Activated CD4-positive, alpha-beta T cell treated with anti-CD3 and anti-CD28 coated beads, Interleukin-2, amount 10 ng/mL, durations not matched to agents 24 days and 14 days (primary cell): ENCODE measurements at regions not wholly inside any gene's neighbourhood (a gene's known extent, or its start where the extent isn't known, plus 50 kb on each side); places are given as distances from the start of the nearest gene placed in this dataset.

Source experiments
- DNase-seq: peaks from one replicate; pipeline ENCODE4 v3.0.0; 2022
- H3K27ac Mint-ChIP-seq: one replicate; pipeline ENCODE4 v1.8.0; 2022; ENCODE audit warnings: mild to moderate bottlenecking, mixed read lengths
- H3K27me3 Mint-ChIP-seq: one replicate; pipeline ENCODE4 v1.8.0; 2022; ENCODE audit warnings: mixed read lengths
- H3K36me3 Mint-ChIP-seq: one replicate; pipeline ENCODE4 v1.8.0; 2022; ENCODE audit warnings: low read depth, mild to moderate bottlenecking, mixed read lengths
- H3K4me1 Mint-ChIP-seq: one replicate; pipeline ENCODE4 v1.8.0; 2021; ENCODE audit warnings: mixed read lengths
- H3K4me3 Mint-ChIP-seq: one replicate; pipeline ENCODE4 v1.8.0; 2022; ENCODE audit warnings: mild to moderate bottlenecking, moderate library complexity, mixed read lengths
- H3K9me3 Mint-ChIP-seq: one replicate; pipeline ENCODE4 v1.8.0; 2021; ENCODE audit warnings: mixed read lengths
- intact Hi-C: fragments of 100-400 bp; cut with micrococcal nuclease; formaldehyde crosslinking; loops from one replicate; pipeline ENCODE4 v1.15.1; 2023

GRCh38 chr12:85630851-85631250 is 205.4 kb downstream of the RASSF9 start:
- Mint-ChIP-seq H3K27me3 (no peaks in the 10 kb centered on the region), H3K4me3 (no peak overlapping the region), H3K9me3 (peaks cover 3% of the 10 kb centered on the region), H3K27ac (no peak overlapping the region), H3K36me3 (no peaks in the 10 kb centered on the region), H3K4me1 (no peaks in the 10 kb centered on the region)
- no peak for DNase-seq
- intact Hi-C loops, result no loop called here

GRCh38 chr12:85632390-85632789 is 203.8 kb downstream of the RASSF9 start:
- H3K36me3 Mint-ChIP-seq, result no peaks in the 10 kb centered on the region
- no peak overlapping the region for H3K4me3 Mint-ChIP-seq
- no peaks in the 10 kb centered on the region for H3K27me3 Mint-ChIP-seq
- H3K27ac Mint-ChIP-seq, result no peak overlapping the region
- intact Hi-C loops, result no loop called here
- H3K9me3 Mint-ChIP-seq, result peaks cover 3% of the 10 kb centered on the region
- H3K4me1 Mint-ChIP-seq, result no peaks in the 10 kb centered on the region
- DNase-seq, result no peak

- H3K4me1 Mint-ChIP-seq, result no peaks in the 10 kb centered on the region
- intact Hi-C loops, result no loop called here
- DNase-seq, result no peak
- H3K4me3 Mint-ChIP-seq, result no peak overlapping the region
- H3K36me3 Mint-ChIP-seq, result no peaks in the 10 kb centered on the region
- H3K27me3 Mint-ChIP-seq, result no peaks in the 10 kb centered on the region
- no peak overlapping the region for H3K27ac Mint-ChIP-seq
- peaks cover 2% of the 10 kb centered on the region for H3K9me3 Mint-ChIP-seq
These were observed 202.7 kb downstream of the RASSF9 start for GRCh38 chr12:85633491-85633890.

GRCh38 chr12:85639834-85640233 is 196.4 kb downstream of the RASSF9 start:
- Mint-ChIP-seq H3K36me3 (no peaks in the 10 kb centered on the region), H3K27me3 (no peaks in the 10 kb centered on the region), H3K4me3 (no peak overlapping the region), H3K4me1 (no peaks in the 10 kb centered on the region), H3K9me3 (no peaks in the 10 kb centered on the region), H3K27ac (no peak overlapping the region)
- intact Hi-C loops, result no loop called here
- no peak for DNase-seq

- DNase-seq, result no peak
- Mint-ChIP-seq H3K4me1 (no peaks in the 10 kb centered on the region), H3K27me3 (no peaks in the 10 kb centered on the region), H3K4me3 (no peak overlapping the region), H3K27ac (no peak overlapping the region), H3K9me3 (no peaks in the 10 kb centered on the region), H3K36me3 (no peaks in the 10 kb centered on the region)
- intact Hi-C loops, result no loop called here
These were observed 194.4 kb downstream of the RASSF9 start for GRCh38 chr12:85641796-85642195.

- Mint-ChIP-seq H3K9me3 (no peaks in the 10 kb centered on the region), H3K36me3 (no peaks in the 10 kb centered on the region), H3K27me3 (no peaks in the 10 kb centered on the region), H3K4me1 (no peaks in the 10 kb centered on the region), H3K4me3 (no peak overlapping the region), H3K27ac (no peak overlapping the region)
- no peak for DNase-seq
- intact Hi-C loops, result no loop called here
These were observed 193.9 kb downstream of the RASSF9 start for GRCh38 chr12:85642288-85642687.

- H3K36me3 Mint-ChIP-seq, result no peaks in the 10 kb centered on the region
- no peaks in the 10 kb centered on the region for H3K4me1 Mint-ChIP-seq
- no peak overlapping the region for H3K27ac Mint-ChIP-seq
- no peak for DNase-seq
- no peaks in the 10 kb centered on the region for H3K27me3 Mint-ChIP-seq
- intact Hi-C loops, result no loop called here
- no peak overlapping the region for H3K4me3 Mint-ChIP-seq
- H3K9me3 Mint-ChIP-seq, result no peaks in the 10 kb centered on the region
These were observed 193.4 kb downstream of the RASSF9 start for GRCh38 chr12:85642808-85643207.

GRCh38 chr12:85644508-85644907 is 191.7 kb downstream of the RASSF9 start:
- Mint-ChIP-seq H3K36me3 (no peaks in the 10 kb centered on the region), H3K9me3 (no peaks in the 10 kb centered on the region), H3K27ac (no peak overlapping the region), H3K4me3 (no peak overlapping the region), H3K27me3 (no peaks in the 10 kb centered on the region), H3K4me1 (no peaks in the 10 kb centered on the region)
- no peak for DNase-seq
- intact Hi-C loops, result no loop called here

- H3K27ac Mint-ChIP-seq, result no peak overlapping the region
- DNase-seq, result no peak
- no peaks in the 10 kb centered on the region for H3K4me1 Mint-ChIP-seq
- H3K27me3 Mint-ChIP-seq, result no peaks in the 10 kb centered on the region
- no peak overlapping the region for H3K4me3 Mint-ChIP-seq
- intact Hi-C loops, result no loop called here
- H3K36me3 Mint-ChIP-seq, result no peaks in the 10 kb centered on the region
- peaks cover 13% of the 10 kb centered on the region for H3K9me3 Mint-ChIP-seq
These were observed 182.3 kb downstream of the RASSF9 start for GRCh38 chr12:85653731-85654455.

GRCh38 chr12:85654456-85654840 is 181.8 kb downstream of the RASSF9 start:
- no peaks in the 10 kb centered on the region for H3K36me3 Mint-ChIP-seq
- no peaks in the 10 kb centered on the region for H3K27me3 Mint-ChIP-seq
- H3K9me3 Mint-ChIP-seq, result peaks cover 13% of the 10 kb centered on the region
- H3K27ac Mint-ChIP-seq, result no peak overlapping the region
- H3K4me1 Mint-ChIP-seq, result no peaks in the 10 kb centered on the region
- H3K4me3 Mint-ChIP-seq, result no peak overlapping the region
- intact Hi-C loops, result no loop called here
- no peak for DNase-seq

- intact Hi-C loops, result no loop called here
- H3K36me3 Mint-ChIP-seq, result no peaks in the 10 kb centered on the region
- H3K27me3 Mint-ChIP-seq, result no peaks in the 10 kb centered on the region
- no peak overlapping the region for H3K27ac Mint-ChIP-seq
- DNase-seq, result no peak
- H3K4me3 Mint-ChIP-seq, result no peak overlapping the region
- H3K4me1 Mint-ChIP-seq, result no peaks in the 10 kb centered on the region
- peaks cover 13% of the 10 kb centered on the region for H3K9me3 Mint-ChIP-seq
These were observed 179.6 kb downstream of the RASSF9 start for GRCh38 chr12:85656561-85656960.

GRCh38 chr12:85657251-85657650 is 179.0 kb downstream of the RASSF9 start:
- Mint-ChIP-seq H3K27ac (no peak overlapping the region), H3K9me3 (peaks cover 13% of the 10 kb centered on the region), H3K27me3 (no peaks in the 10 kb centered on the region), H3K4me3 (no peak overlapping the region), H3K36me3 (no peaks in the 10 kb centered on the region), H3K4me1 (no peaks in the 10 kb centered on the region)
- intact Hi-C loops, result no loop called here
- DNase-seq, result no peak

- intact Hi-C loops, result no loop called here
- Mint-ChIP-seq H3K4me3 (no peak overlapping the region), H3K4me1 (no peaks in the 10 kb centered on the region), H3K27me3 (no peaks in the 10 kb centered on the region), H3K36me3 (no peaks in the 10 kb centered on the region), H3K27ac (no peak overlapping the region), H3K9me3 (peaks cover 6% of the 10 kb centered on the region)
- no peak for DNase-seq
These were observed 178.2 kb downstream of the RASSF9 start for GRCh38 chr12:85657836-85658630.

GRCh38 chr12:85659754-85660530 is 176.3 kb downstream of the RASSF9 start:
- no peak overlapping the region for H3K27ac Mint-ChIP-seq

More at GRCh38 chr12:85659754-85660530, 176.3 kb downstream of the RASSF9 start:
- Mint-ChIP-seq H3K36me3 (no peaks in the 10 kb centered on the region), H3K4me3 (no peak overlapping the region), H3K4me1 (no peaks in the 10 kb centered on the region), H3K9me3 (peaks cover 4% of the 10 kb centered on the region), H3K27me3 (no peaks in the 10 kb centered on the region)
- intact Hi-C loops, result no loop called here
- no peak for DNase-seq
